OCI-LY7 (cell line): ENCODE measurements at regions not wholly inside any gene's neighbourhood (a gene's known extent, or its start where the extent isn't known, plus 50 kb on each side); places are given as distances from the start of the nearest gene placed in this dataset.

Experiments used
- BruUV-seq: library from RNA; stranded (reverse); fragments of 400-500 nt; replicated peaks from 2 replicates; lab custom pipeline; 2021; lab: Mats Ljungman, UMichigan
- CTCF ChIA-PET: fragments of 300-600 bp; sonication (Branson Sonifier 250); formaldehyde crosslinking; loops from one replicate; lab custom pipeline; 2022; ENCODE audit warnings: antibody characterized with exemption; ENCODE audit not compliant: unreplicated experiment; lab: Charles Lee
- POLR2A ChIA-PET: fragments of 300-600 bp; sonication (Branson Sonifier 250); formaldehyde crosslinking; loops from one replicate; lab custom pipeline; 2022; ENCODE audit warnings: antibody characterized with exemption; lab: Charles Lee
- DNase-seq: peaks from one replicate; pipeline ENCODE4 v3.0.0-alpha.2; 2015; ENCODE audit warnings: low spot score
- H2AFZ ChIP-seq: fragments of 200-600 bp; sonication (generic), shearing (Covaris generic); 2 replicates; pipeline ENCODE4 v1.6.1; 2014; ENCODE audit warnings: mild to moderate bottlenecking, antibody characterized with exemption, low read length, moderate library complexity
- H3K27ac ChIP-seq: fragments of 200-600 bp; sonication (generic); 2 replicates; pipeline ENCODE4 v1.5.1; 2014; ENCODE audit warnings: mixed run types, low read depth, mild to moderate bottlenecking, moderate library complexity, low read length, inconsistent platforms; ENCODE audit not compliant: poor library complexity, severe bottlenecking
- H3K36me3 ChIP-seq: fragments of 200-600 bp; sonication (generic); 2 replicates; pipeline ENCODE4 v1.6.1; 2014; ENCODE audit warnings: mild to moderate bottlenecking, antibody characterized with exemption, low read length, moderate library complexity, mixed read lengths; ENCODE audit not compliant: insufficient read depth
- H3K4me1 ChIP-seq: fragments of 200-600 bp; sonication (generic); 2 replicates; pipeline ENCODE4 v1.5.1; 2014; ENCODE audit warnings: mild to moderate bottlenecking, low read length; ENCODE audit not compliant: insufficient read depth, poor library complexity, severe bottlenecking
- H3K4me2 ChIP-seq: fragments of 200-600 bp; sonication (generic); 2 replicates; pipeline ENCODE4 v1.6.1; 2014; ENCODE audit warnings: mild to moderate bottlenecking, low read length
- H3K4me3 ChIP-seq: fragments of 200-600 bp; sonication (generic); 2 replicates; pipeline ENCODE4 v1.5.1; 2014; ENCODE audit warnings: mild to moderate bottlenecking, low read depth, low read length; ENCODE audit not compliant: poor library complexity, severe bottlenecking
- H3K79me2 ChIP-seq: fragments of 200-600 bp; sonication (generic); 2 replicates; pipeline ENCODE4 v1.6.1; 2016; ENCODE audit warnings: low read depth, mild to moderate bottlenecking, low read length, moderate library complexity, mixed read lengths; ENCODE audit not compliant: insufficient read depth
- H3K9me2 ChIP-seq: fragments of 200-600 bp; sonication (generic); 2 replicates; pipeline ENCODE4 v1.6.1; 2016; ENCODE audit warnings: mild to moderate bottlenecking, low read length, mixed read lengths; ENCODE audit not compliant: insufficient read depth
- H3K9me3 ChIP-seq: fragments of 200-600 bp; sonication (generic); 2 replicates; pipeline ENCODE4 v1.6.1; 2014; ENCODE audit warnings: mild to moderate bottlenecking, mixed run types, low read length, mixed read lengths
- H4K20me1 ChIP-seq: fragments of 200-600 bp; sonication (generic); 2 replicates; pipeline ENCODE4 v1.6.1; 2014; ENCODE audit warnings: mild to moderate bottlenecking, antibody characterized with exemption, low read length, moderate library complexity, mixed read lengths; ENCODE audit not compliant: insufficient read depth
- CTCF ChIP-seq: fragments of 200-600 bp; sonication (generic); conservative IDR thresholded peaks from 2 replicates; pipeline ENCODE4 v1.5.1; 2014; ENCODE audit warnings: mild to moderate bottlenecking, antibody characterized with exemption, low read length, moderate library complexity, mixed read lengths
- EZH2phosphoT487 ChIP-seq: fragments of 200-600 bp; sonication (generic); IDR thresholded peaks from 2 replicates; pipeline ENCODE4 v1.6.1; 2018; ENCODE audit warnings: low read depth, borderline replicate concordance, mild to moderate bottlenecking, mixed run types, antibody characterized with exemption, low read length, moderate library complexity, mixed read lengths
- intact Hi-C: fragments of 100-400 bp; cut with micrococcal nuclease; formaldehyde crosslinking; loops from one replicate; pipeline ENCODE4 v1.10.0; 2022; ENCODE audit not compliant: unreplicated experiment

GRCh38 chr15:86014016-86014415, 65.7 kb upstream of the AGBL1 start:
- Histone ChIP-seq H4K20me1 (no peaks in the 10 kb centered on the region), H3K4me3 (no peak overlapping the region), H3K36me3 (no peaks in the 10 kb centered on the region), H3K9me2 (no peaks in the 10 kb centered on the region), H3K9me3 (no peaks in the 10 kb centered on the region), H2AFZ (no peak overlapping the region), H3K27ac (no peak overlapping the region), H3K4me2 (no peak overlapping the region), H3K79me2 (no peaks in the 10 kb centered on the region), H3K4me1 (no peaks in the 10 kb centered on the region)
- ChIA-PET POLR2A (interaction anchor here (1.2 kb wide), 1 partner anchor 27 kb away, joined by 3 read pairs; no protein-coding TSS in a partner anchor), CTCF (no interaction called here)
- no peak for DNase-seq
- TF ChIP-seq CTCF (no peak), EZH2phosphoT487 (no peak)
- intact Hi-C loops, result no loop called here
- BruUV-seq, result no TSS peak

GRCh38 chr15:86016750-86017149, 62.9 kb upstream of the AGBL1 start:
- DNase-seq, result no peak
- Histone ChIP-seq H2AFZ (no peak overlapping the region), H3K4me1 (no peaks in the 10 kb centered on the region), H3K79me2 (no peaks in the 10 kb centered on the region), H3K9me3 (no peaks in the 10 kb centered on the region), H3K36me3 (no peaks in the 10 kb centered on the region), H3K27ac (no peak overlapping the region), H3K9me2 (no peaks in the 10 kb centered on the region), H4K20me1 (no peaks in the 10 kb centered on the region), H3K4me3 (no peak overlapping the region), H3K4me2 (no peak overlapping the region)
- intact Hi-C loops, result no loop called here
- TF ChIP-seq CTCF (no peak), EZH2phosphoT487 (no peak)
- ChIA-PET POLR2A (no interaction called here), CTCF (no interaction called here)
- no TSS peak for BruUV-seq

- ChIA-PET CTCF (no interaction called here), POLR2A (no interaction called here)
- Histone ChIP-seq H2AFZ (no peak overlapping the region), H3K79me2 (no peaks in the 10 kb centered on the region), H3K4me3 (no peak overlapping the region), H3K9me3 (no peaks in the 10 kb centered on the region), H3K4me2 (no peak overlapping the region), H3K27ac (no peak overlapping the region), H4K20me1 (no peaks in the 10 kb centered on the region), H3K9me2 (no peaks in the 10 kb centered on the region), H3K4me1 (no peaks in the 10 kb centered on the region), H3K36me3 (no peaks in the 10 kb centered on the region)
- TF ChIP-seq EZH2phosphoT487, result no peak
- no peak for TF ChIP-seq CTCF
- BruUV-seq, result no TSS peak
- intact Hi-C loops, result no loop called here
- DNase-seq, result no peak
Measured at GRCh38 chr15:86018679-86019078, 61.0 kb upstream of the AGBL1 start.
